Mucosa of rectum (tissue), 2 donors: ENCODE measurements at regions not wholly inside any gene's neighbourhood (a gene's known extent, or its start where the extent isn't known, plus 50 kb on each side); places are given as distances from the start of the nearest gene placed in this dataset.

Source experiments
- H3K27ac ChIP-seq, 2 donors: one replicate each; pipeline ENCODE4 v1.7.0; 2013; ENCODE audit warnings: inconsistent platforms in 2 of 2, low read depth in 2 of 2, low read length in 2 of 2
- H3K27me3 ChIP-seq, 2 donors: one replicate each; pipeline ENCODE4 v1.7.0; 2013; ENCODE audit warnings: low read length in 2 of 2; ENCODE audit not compliant: control insufficient read depth in 2 of 2, insufficient read depth in 2 of 2
- H3K36me3 ChIP-seq, 2 donors: one replicate each; pipeline ENCODE4 v1.7.0; 2013; ENCODE audit warnings: low read length in 2 of 2; ENCODE audit not compliant: control insufficient read depth in 2 of 2, insufficient read depth in 2 of 2
- H3K4me1 ChIP-seq, 2 donors: one replicate each; pipeline ENCODE4 v1.7.0; 2013; ENCODE audit warnings: low read length in 2 of 2, mild to moderate bottlenecking in 1 of 2; ENCODE audit not compliant: control insufficient read depth in 2 of 2, insufficient read depth in 2 of 2
- H3K4me3 ChIP-seq, 2 donors: one replicate each; pipeline ENCODE4 v1.7.0; 2013; ENCODE audit warnings: low read length in 2 of 2
- H3K9ac ChIP-seq, 2 donors: one replicate each; pipeline ENCODE4 v1.7.0; 2013; ENCODE audit warnings: low read length in 2 of 2, low read depth in 1 of 2, mild to moderate bottlenecking in 1 of 2
- H3K9me3 ChIP-seq, 2 donors: one replicate each; pipeline ENCODE4 v1.7.0; 2013; ENCODE audit warnings: low read length in 2 of 2; ENCODE audit not compliant: control insufficient read depth in 2 of 2
- donor health status: healthy.
- donor health status: Normal muscosa, but diverticular disease.

- Histone ChIP-seq H3K27me3 (no peaks in the 10 kb centered on the region), H3K4me3 (no peak overlapping the region), H3K4me1 (peaks cover 3 to 10% of the 10 kb centered on the region in 2 donors), H3K9me3 (peaks cover 0 to 3% of the 10 kb centered on the region in 2 donors), H3K9ac (no peak overlapping the region), H3K27ac (no peak overlapping the region), H3K36me3 (no peaks in the 10 kb centered on the region)
Observed at GRCh38 chr5:96287136-96287535, 145.9 kb downstream of the PCSK1 start.

- Histone ChIP-seq H3K27me3 (no peaks in the 10 kb centered on the region), H3K9ac (no peak overlapping the region), H3K36me3 (no peaks in the 10 kb centered on the region), H3K4me1 (peaks cover 3 to 10% of the 10 kb centered on the region in 2 donors), H3K4me3 (no peak overlapping the region), H3K9me3 (peaks cover 0 to 3% of the 10 kb centered on the region in 2 donors), H3K27ac (no peak overlapping the region)
Observed at GRCh38 chr5:96285823-96286222, 147.2 kb downstream of the PCSK1 start.

- Histone ChIP-seq H3K4me3 (no peak overlapping the region), H3K4me1 (peaks cover 3 to 10% of the 10 kb centered on the region in 2 donors), H3K9ac (no peak overlapping the region), H3K9me3 (peaks cover 0 to 3% of the 10 kb centered on the region in 2 donors), H3K36me3 (no peaks in the 10 kb centered on the region), H3K27ac (peak overlapping the region in 1 of 2 donors; percentile 2), H3K27me3 (no peaks in the 10 kb centered on the region)
Observed at GRCh38 chr5:96284727-96285389, 148.2 kb downstream of the PCSK1 start.

- Histone ChIP-seq H3K4me3 (no peak overlapping the region), H3K9ac (no peak overlapping the region), H3K9me3 (peaks cover 0 to 3% of the 10 kb centered on the region in 2 donors), H3K36me3 (no peaks in the 10 kb centered on the region), H3K27ac (no peak overlapping the region), H3K27me3 (no peaks in the 10 kb centered on the region), H3K4me1 (peaks cover 3 to 10% of the 10 kb centered on the region in 2 donors)
Observed at GRCh38 chr5:96283589-96283988, 149.5 kb downstream of the PCSK1 start.

GRCh38 chr5:96282020-96282419, 151.0 kb downstream of the PCSK1 start:
- no peaks in the 10 kb centered on the region for H3K27me3 ChIP-seq
- no peak overlapping the region for H3K27ac ChIP-seq
- H3K4me3 ChIP-seq, result no peak overlapping the region
- peaks cover 0 to 3% of the 10 kb centered on the region in 2 donors for H3K9me3 ChIP-seq
- H3K4me1 ChIP-seq, result peaks cover 3 to 10% of the 10 kb centered on the region in 2 donors
- H3K9ac ChIP-seq, result no peak overlapping the region
- H3K36me3 ChIP-seq, result no peaks in the 10 kb centered on the region

- H3K27ac ChIP-seq, result no peak overlapping the region
- H3K27me3 ChIP-seq, result no peaks in the 10 kb centered on the region
- no peak overlapping the region for H3K4me3 ChIP-seq
- peaks cover 3 to 10% of the 10 kb centered on the region in 2 donors for H3K4me1 ChIP-seq
- H3K36me3 ChIP-seq, result no peaks in the 10 kb centered on the region
- no peaks in the 10 kb centered on the region for H3K9me3 ChIP-seq
- H3K9ac ChIP-seq, result no peak overlapping the region
Observed at GRCh38 chr5:96280946-96281393, 152.1 kb downstream of the PCSK1 start.

GRCh38 chr5:96279801-96280542, 153.1 kb downstream of the PCSK1 start:
- Histone ChIP-seq H3K4me3 (no peak overlapping the region), H3K4me1 (peaks cover 3 to 10% of the 10 kb centered on the region in 2 donors), H3K27ac (no peak overlapping the region), H3K27me3 (no peaks in the 10 kb centered on the region), H3K36me3 (no peaks in the 10 kb centered on the region), H3K9ac (no peak overlapping the region), H3K9me3 (no peaks in the 10 kb centered on the region)

- Histone ChIP-seq H3K4me1 (peaks cover under 1 to 3% of the 10 kb centered on the region in 2 donors), H3K4me3 (no peak overlapping the region), H3K27me3 (no peaks in the 10 kb centered on the region), H3K36me3 (no peaks in the 10 kb centered on the region), H3K27ac (no peak overlapping the region), H3K9ac (no peak overlapping the region), H3K9me3 (no peaks in the 10 kb centered on the region)
Observed at GRCh38 chr5:96278981-96279380, 154.1 kb downstream of the PCSK1 start.

GRCh38 chr5:96275051-96275450, 158.0 kb downstream of the PCSK1 start:
- Histone ChIP-seq H3K27ac (no peak overlapping the region), H3K27me3 (no peaks in the 10 kb centered on the region)

GRCh38 chr5:96265487-96265886, 167.6 kb downstream of the PCSK1 start:
- Histone ChIP-seq H3K9ac (no peak overlapping the region), H3K9me3 (peaks cover 0 to 2% of the 10 kb centered on the region in 2 donors), H3K4me3 (no peak overlapping the region), H3K27ac (no peak overlapping the region), H3K36me3 (no peaks in the 10 kb centered on the region), H3K4me1 (no peaks in the 10 kb centered on the region), H3K27me3 (no peaks in the 10 kb centered on the region)

More at GRCh38 chr5:96275051-96275450, 158.0 kb downstream of the PCSK1 start:
- Histone ChIP-seq H3K4me1 (no peaks in the 10 kb centered on the region), H3K9ac (no peak overlapping the region), H3K4me3 (no peak overlapping the region), H3K9me3 (peaks cover 0 to 2% of the 10 kb centered on the region in 2 donors), H3K36me3 (no peaks in the 10 kb centered on the region)
